ENCODE measurements at regions not wholly inside any gene's neighbourhood (a gene's known extent, or its start where the extent isn't known, plus 50 kb on each side); places are given as distances from the start of the nearest gene placed in this dataset.

DNA sequence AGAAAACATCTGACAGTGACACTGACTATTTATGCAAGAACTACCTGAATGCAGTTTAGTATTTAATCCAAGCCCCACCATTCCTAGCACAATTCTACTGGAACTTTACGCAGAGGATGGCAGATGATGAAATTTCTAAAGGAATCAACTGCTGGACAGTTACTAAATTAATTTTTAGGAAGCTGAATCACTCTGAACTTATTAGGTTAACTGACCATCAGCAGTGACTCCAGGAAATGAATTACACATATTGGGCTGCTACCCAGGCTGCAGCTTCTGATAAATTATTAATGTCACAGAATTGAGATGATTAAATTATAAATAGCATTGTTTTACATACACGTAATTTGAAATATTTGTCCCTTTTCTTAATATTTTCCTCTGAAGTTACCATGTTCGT lies 250.8 kb downstream of the TMEM182 start:
- ATAC-seq (ENCODE audit: low read depth) (no peak), DNase-seq (no peak)
- H3K27ac ChIP-seq (ENCODE audit: insufficient read depth, low read length): no peak overlapping the region
- H4K8ac ChIP-seq (ENCODE audit: low read depth in 2 of 2, low read length in 2 of 2): no peak overlapping the region
- POLR2A ChIA-PET (ENCODE audit: unreplicated experiment): no interaction called here
- H3K4ac ChIP-seq (ENCODE audit: low read depth, low read length): no peak overlapping the region
- H3K9ac ChIP-seq (ENCODE audit: low read depth, low read length): no peak overlapping the region
- H2AK9ac ChIP-seq (replicated peaks; ENCODE audit: low read depth, low read length, poor library complexity): no peak overlapping the region
- no peaks in the 10 kb centered on the region for H4K20me1 ChIP-seq (ENCODE audit: insufficient read depth, low read length)
- no peak overlapping the region for H3K18ac ChIP-seq (ENCODE audit: low read depth, low read length)
- no peaks in the 10 kb centered on the region for H3K27me3 ChIP-seq (ENCODE audit: control insufficient read depth, insufficient read depth, low read length)
- H2AFZ ChIP-seq (replicated peaks; ENCODE audit: low read length, poor library complexity): no peak overlapping the region
- H3K36me3 ChIP-seq (ENCODE audit: control insufficient read depth, insufficient read depth, low read length): no peaks in the 10 kb centered on the region
- no peak for TF ChIP-seq SMC3 (IDR thresholded peaks at IDR 0.05; ENCODE audit: low read depth, low read length)
- TF ChIP-seq MAFK (IDR thresholded peaks at IDR 0.05; ENCODE audit: low read depth, low read length): no peak
- TF ChIP-seq BHLHE40 (IDR thresholded peaks at IDR 0.05; ENCODE audit: low read depth, low read length): no peak
- TF ChIP-seq FOS (IDR thresholded peaks at IDR 0.05; ENCODE audit: low read depth, low read length): no peak
- TF ChIP-seq MXI1 (IDR thresholded peaks at IDR 0.05; ENCODE audit: borderline replicate concordance, low read depth, low read length): no peak
- no peak for TF ChIP-seq RCOR1 (IDR thresholded peaks at IDR 0.05; ENCODE audit: insufficient replicate concordance, low read length)
- no peak for TF ChIP-seq CHD1 (IDR thresholded peaks at IDR 0.05; ENCODE audit: low read depth, low read length)
- no peak for TF ChIP-seq CEBPB (IDR thresholded peaks at IDR 0.05; ENCODE audit: low read depth, low read length)
- TF ChIP-seq RFX5 (IDR thresholded peaks at IDR 0.05; ENCODE audit: low read depth, low read length): no peak
- TF ChIP-seq NFE2L2 (IDR thresholded peaks at IDR 0.05; ENCODE audit: low read depth, low read length): no peak
- TF ChIP-seq, protein P1, sequence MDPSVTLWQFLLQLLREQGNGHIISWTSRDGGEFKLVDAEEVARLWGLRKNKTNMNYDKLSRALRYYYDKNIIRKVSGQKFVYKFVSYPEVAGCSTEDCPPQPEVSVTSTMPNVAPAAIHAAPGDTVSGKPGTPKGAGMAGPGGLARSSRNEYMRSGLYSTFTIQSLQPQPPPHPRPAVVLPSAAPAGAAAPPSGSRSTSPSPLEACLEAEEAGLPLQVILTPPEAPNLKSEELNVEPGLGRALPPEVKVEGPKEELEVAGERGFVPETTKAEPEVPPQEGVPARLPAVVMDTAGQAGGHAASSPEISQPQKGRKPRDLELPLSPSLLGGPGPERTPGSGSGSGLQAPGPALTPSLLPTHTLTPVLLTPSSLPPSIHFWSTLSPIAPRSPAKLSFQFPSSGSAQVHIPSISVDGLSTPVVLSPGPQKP (IDR thresholded peaks at IDR 0.05; ENCODE audit: borderline replicate concordance, low read depth, low read length): no peak
- TF ChIP-seq, protein P2, sequence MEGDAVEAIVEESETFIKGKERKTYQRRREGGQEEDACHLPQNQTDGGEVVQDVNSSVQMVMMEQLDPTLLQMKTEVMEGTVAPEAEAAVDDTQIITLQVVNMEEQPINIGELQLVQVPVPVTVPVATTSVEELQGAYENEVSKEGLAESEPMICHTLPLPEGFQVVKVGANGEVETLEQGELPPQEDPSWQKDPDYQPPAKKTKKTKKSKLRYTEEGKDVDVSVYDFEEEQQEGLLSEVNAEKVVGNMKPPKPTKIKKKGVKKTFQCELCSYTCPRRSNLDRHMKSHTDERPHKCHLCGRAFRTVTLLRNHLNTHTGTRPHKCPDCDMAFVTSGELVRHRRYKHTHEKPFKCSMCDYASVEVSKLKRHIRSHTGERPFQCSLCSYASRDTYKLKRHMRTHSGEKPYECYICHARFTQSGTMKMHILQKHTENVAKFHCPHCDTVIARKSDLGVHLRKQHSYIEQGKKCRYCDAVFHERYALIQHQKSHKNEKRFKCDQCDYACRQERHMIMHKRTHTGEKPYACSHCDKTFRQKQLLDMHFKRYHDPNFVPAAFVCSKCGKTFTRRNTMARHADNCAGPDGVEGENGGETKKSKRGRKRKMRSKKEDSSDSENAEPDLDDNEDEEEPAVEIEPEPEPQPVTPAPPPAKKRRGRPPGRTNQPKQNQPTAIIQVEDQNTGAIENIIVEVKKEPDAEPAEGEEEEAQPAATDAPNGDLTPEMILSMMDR (conservative IDR thresholded peaks at IDR 0.05; ENCODE audit: low read depth, low read length): no peak
- TF ChIP-seq, protein P3, sequence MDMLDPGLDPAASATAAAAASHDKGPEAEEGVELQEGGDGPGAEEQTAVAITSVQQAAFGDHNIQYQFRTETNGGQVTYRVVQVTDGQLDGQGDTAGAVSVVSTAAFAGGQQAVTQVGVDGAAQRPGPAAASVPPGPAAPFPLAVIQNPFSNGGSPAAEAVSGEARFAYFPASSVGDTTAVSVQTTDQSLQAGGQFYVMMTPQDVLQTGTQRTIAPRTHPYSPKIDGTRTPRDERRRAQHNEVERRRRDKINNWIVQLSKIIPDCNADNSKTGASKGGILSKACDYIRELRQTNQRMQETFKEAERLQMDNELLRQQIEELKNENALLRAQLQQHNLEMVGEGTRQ (IDR thresholded peaks at IDR 0.05; ENCODE audit: low read depth, low read length): no peak
- no CpG with 5 or more reads among the region's 3 CpGs for WGBS, 2 experiments (ENCODE audit: extremely low coverage in 2 of 2, insufficient read length in 1 of 2)
- H2BK20ac ChIP-seq (ENCODE audit: low read depth, low read length): no peak overlapping the region
- H3K4me1 ChIP-seq (ENCODE audit: control insufficient read depth, insufficient read depth, low read length): no peaks in the 10 kb centered on the region
- no peak overlapping the region for H3K23ac ChIP-seq (ENCODE audit: low read depth, low read length)
- no peak overlapping the region for H2BK120ac ChIP-seq (ENCODE audit: low read depth, low read length)
- no peaks in the 10 kb centered on the region for H3K9me1 ChIP-seq (ENCODE audit: insufficient read depth, low read length)
- BruUV-seq (replicated peaks): no TSS peak
- dilution Hi-C loops (cut with HindIII; ENCODE audit: low sequenced_read_pairs, unreplicated experiment) (no loop called here), in situ Hi-C loops (cut with MboI; ENCODE audit: low sequenced_read_pairs) (no loop called here), intact Hi-C loops (cut with micrococcal nuclease) (no loop called here)
- H3K79me1 ChIP-seq (ENCODE audit: low read depth in 1 of 2, low read length in 2 of 2): no peaks in the 10 kb centered on the region
- H3K14ac ChIP-seq (replicated peaks; ENCODE audit: low read depth, low read length): no peak overlapping the region
- H2BK5ac ChIP-seq (ENCODE audit: low read depth, low read length, poor library complexity, severe bottlenecking): no peak overlapping the region
- H4K91ac ChIP-seq (ENCODE audit: insufficient read depth, low read depth, low read length): no peak overlapping the region
- no peak overlapping the region for H3K4me2 ChIP-seq (ENCODE audit: low read depth, low read length)
- CTCF ChIA-PET: no interaction called here
- H2BK15ac ChIP-seq (ENCODE audit: low read depth, low read length): no peak overlapping the region
- H4K5ac ChIP-seq (ENCODE audit: low read depth, low read length): no peak overlapping the region
- no peak overlapping the region for H3K4me3 ChIP-seq (ENCODE audit: insufficient read depth, low read depth, low read length)
- no peak overlapping the region for H2AK5ac ChIP-seq (ENCODE audit: low read depth, low read length)
- H3K9me3 ChIP-seq (ENCODE audit: control insufficient read depth, insufficient read depth, low read length): no peaks in the 10 kb centered on the region
- no peak overlapping the region for H3K56ac ChIP-seq (ENCODE audit: extremely low read depth, insufficient read depth, low read length)
